Gastrocnemius medialis (tissue), 4 donors: ENCODE measurements at regions not wholly inside any gene's neighbourhood (a gene's known extent, or its start where the extent isn't known, plus 50 kb on each side); places are given as distances from the start of the nearest gene placed in this dataset.

Experiments used
- ATAC-seq, 2 donors: fragments of 150-250 bp; one replicate each; pipeline ENCODE4 v1.9.1; 2016
- DNase-seq, 2 donors: peaks; one replicate each; pipeline ENCODE4 v3.0.0-alpha.2; 2019
- H3K27ac ChIP-seq, 4 donors: fragments of 200-600 bp; sonication (generic); 1 replicate in 1 of 4; 2 replicates in 3 of 4; pipeline ENCODE4 v1.5.1; 2016 to 2018; ENCODE audit warnings: mild to moderate bottlenecking in 2 of 4, moderate library complexity in 1 of 4
- H3K27me3 ChIP-seq, 3 donors: fragments of 200-600 bp; sonication (generic) in 2 of 3; 1 replicate in 1 of 3; 2 replicates in 2 of 3; pipeline versions ENCODE4 v1.5.1 to v1.6.0; 2016 to 2019; ENCODE audit warnings: mild to moderate bottlenecking in 1 of 3, moderate library complexity in 1 of 3
- H3K36me3 ChIP-seq, 2 donors: fragments of 200-600 bp; sonication (generic) in 1 of 2; one replicate each; pipeline ENCODE4 v1.5.1; 2017 to 2018
- H3K4me1 ChIP-seq, 2 donors: fragments of 200-600 bp; sonication (generic) in 1 of 2; one replicate each; pipeline ENCODE4 v1.5.1; 2016 to 2017; ENCODE audit warnings: mild to moderate bottlenecking in 2 of 2
- H3K4me3 ChIP-seq, 4 donors: fragments of 200-600 bp; sonication (generic) in 3 of 4; 1 replicate in 1 of 4; 2 replicates in 3 of 4; pipeline ENCODE4 v1.5.1; 2016 to 2019; ENCODE audit warnings: mild to moderate bottlenecking in 2 of 4
- H3K9me3 ChIP-seq, 3 donors: fragments of 200-600 bp; sonication (generic) in 2 of 3; 1 replicate in 1 of 3; 2 replicates in 2 of 3; pipeline ENCODE4 v1.5.1; 2016 to 2019
- POLR2A ChIP-seq, 2 donors: fragments of 450-650 bp; IDR thresholded peaks; one replicate each; pipeline ENCODE4 v1.6.1; 2017; ENCODE audit warnings: antibody characterized with exemption in 2 of 2, mild to moderate bottlenecking in 2 of 2, moderate library complexity in 2 of 2
- in situ Hi-C, 4 donors: fragments of 200-750 bp; cut with MboI; loops; one replicate each; pipeline versions ENCODE4 v1.15.0 to v1.8.0; 2017; ENCODE audit warnings: low sequenced_read_pairs in 4 of 4
- intact Hi-C: fragments of 100-400 bp; cut with DNase I; formaldehyde crosslinking; loops from one replicate; pipeline ENCODE4 v1.15.1; 2023; ENCODE audit warnings: low total_unique reads
- TF ChIP-seq, protein P1 (sequence below), 5 experiments: fragments of 450-650 bp in 3 of 5; fragments of 200-600 bp in 2 of 5; sonication (generic) in 2 of 5; IDR thresholded peaks in 4 of 5; conservative IDR thresholded peaks in 1 of 5; 1 replicate in 4 of 5; 2 replicates in 1 of 5; pipeline ENCODE4 v1.5.1; 2016 to 2019; ENCODE audit warnings: antibody characterized with exemption in 5 of 5, mild to moderate bottlenecking in 3 of 5, moderate library complexity in 3 of 5

DNA sequence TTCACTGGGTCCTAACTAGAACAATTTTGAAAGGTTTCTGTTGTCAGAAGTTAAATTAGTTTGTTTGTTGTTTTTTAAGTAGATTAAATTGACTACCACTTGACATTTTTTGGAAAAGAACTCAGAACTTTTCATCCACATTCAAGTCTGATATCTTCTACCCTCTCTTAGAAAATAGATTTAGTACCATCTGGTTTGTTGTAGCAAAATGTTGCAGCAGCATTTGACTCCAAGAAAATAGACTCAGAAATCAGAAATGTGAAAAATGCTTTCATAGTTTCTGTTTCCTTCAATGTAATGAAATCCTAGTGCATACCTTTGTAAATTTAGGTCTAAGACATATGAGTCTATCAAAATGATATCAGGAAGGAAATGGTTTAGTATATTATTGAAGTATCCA is 256.3 kb upstream of the CLEC14A start:
- in situ Hi-C loops: no loop called here
- intact Hi-C loops: no loop called here
- ATAC-seq (no peak), DNase-seq (no peak)
- H3K9me3 ChIP-seq: no peaks in the 10 kb centered on the region
- H3K4me3 ChIP-seq: no peak overlapping the region
- peaks cover 5 to 12% of the 10 kb centered on the region in 2 donors for H3K4me1 ChIP-seq
- H3K36me3 ChIP-seq: no peaks in the 10 kb centered on the region
- H3K27me3 ChIP-seq: no peaks in the 10 kb centered on the region
- H3K27ac ChIP-seq: no peak overlapping the region
- TF ChIP-seq, protein P1, sequence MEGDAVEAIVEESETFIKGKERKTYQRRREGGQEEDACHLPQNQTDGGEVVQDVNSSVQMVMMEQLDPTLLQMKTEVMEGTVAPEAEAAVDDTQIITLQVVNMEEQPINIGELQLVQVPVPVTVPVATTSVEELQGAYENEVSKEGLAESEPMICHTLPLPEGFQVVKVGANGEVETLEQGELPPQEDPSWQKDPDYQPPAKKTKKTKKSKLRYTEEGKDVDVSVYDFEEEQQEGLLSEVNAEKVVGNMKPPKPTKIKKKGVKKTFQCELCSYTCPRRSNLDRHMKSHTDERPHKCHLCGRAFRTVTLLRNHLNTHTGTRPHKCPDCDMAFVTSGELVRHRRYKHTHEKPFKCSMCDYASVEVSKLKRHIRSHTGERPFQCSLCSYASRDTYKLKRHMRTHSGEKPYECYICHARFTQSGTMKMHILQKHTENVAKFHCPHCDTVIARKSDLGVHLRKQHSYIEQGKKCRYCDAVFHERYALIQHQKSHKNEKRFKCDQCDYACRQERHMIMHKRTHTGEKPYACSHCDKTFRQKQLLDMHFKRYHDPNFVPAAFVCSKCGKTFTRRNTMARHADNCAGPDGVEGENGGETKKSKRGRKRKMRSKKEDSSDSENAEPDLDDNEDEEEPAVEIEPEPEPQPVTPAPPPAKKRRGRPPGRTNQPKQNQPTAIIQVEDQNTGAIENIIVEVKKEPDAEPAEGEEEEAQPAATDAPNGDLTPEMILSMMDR (IDR thresholded peaks at IDR 0.05 in 4 of 5, conservative IDR thresholded peaks at IDR 0.05 in 1 of 5): no peak
- no peak for TF ChIP-seq POLR2A (IDR thresholded peaks at IDR 0.05)

DNA sequence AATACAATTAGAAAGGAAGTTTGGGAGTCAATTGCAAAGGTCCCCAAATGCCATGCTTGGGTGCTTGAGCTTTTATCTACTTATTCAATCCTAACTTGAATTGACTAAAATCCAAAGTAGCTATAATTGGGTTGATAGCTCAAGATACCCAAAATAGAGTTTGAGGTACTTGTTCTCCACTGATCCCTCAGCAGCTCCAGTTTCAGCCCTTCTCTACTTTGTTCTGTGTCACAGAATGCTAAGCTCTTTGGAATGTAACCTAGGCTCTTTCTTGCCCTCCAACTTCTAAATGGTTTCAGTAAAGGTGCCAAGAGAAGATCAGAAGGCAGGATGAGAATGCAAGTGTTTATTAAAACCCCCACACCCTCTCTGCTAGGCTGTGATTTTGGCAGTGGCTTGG is 251.4 kb upstream of the CLEC14A start:
- peak; percentile 75 to 89 for ATAC-seq
- no peaks in the 10 kb centered on the region for H3K36me3 ChIP-seq
- intact Hi-C loops: no loop called here
- no peak for DNase-seq
- H3K4me3 ChIP-seq: no peak overlapping the region
- H3K9me3 ChIP-seq: no peaks in the 10 kb centered on the region
- no peak for TF ChIP-seq POLR2A (IDR thresholded peaks at IDR 0.05)
- TF ChIP-seq, protein P1 (IDR thresholded peaks at IDR 0.05 in 4 of 5, conservative IDR thresholded peaks at IDR 0.05 in 1 of 5): no peak
- no peaks in the 10 kb centered on the region for H3K27me3 ChIP-seq
- H3K4me1 ChIP-seq: peaks cover 14 to 25% of the 10 kb centered on the region in 2 donors
- peak overlapping the region in 1 of 4 donors; percentile 21 for H3K27ac ChIP-seq
- in situ Hi-C loops: no loop called here

DNA sequence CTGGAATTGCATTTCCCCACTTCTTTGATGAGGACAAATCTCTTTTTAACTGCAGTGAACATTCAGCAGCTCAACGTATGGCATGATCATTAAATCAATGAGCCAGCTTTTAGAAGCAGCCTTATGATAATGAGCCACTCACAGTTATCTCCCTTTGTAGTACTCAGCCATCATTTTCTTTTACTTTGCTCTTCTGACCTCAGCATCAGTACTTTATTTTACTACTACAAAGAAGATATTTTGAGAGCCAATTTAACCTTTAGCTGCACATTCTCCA is 250.0 kb upstream of the CLEC14A start:
- ATAC-seq: no peak
- Histone ChIP-seq H3K27me3 (no peaks in the 10 kb centered on the region), H3K4me3 (no peak overlapping the region), H3K9me3 (no peaks in the 10 kb centered on the region), H3K36me3 (no peaks in the 10 kb centered on the region), H3K4me1 (peaks cover 14 to 25% of the 10 kb centered on the region in 2 donors), H3K27ac (no peak overlapping the region)
- intact Hi-C loops (no loop called here), in situ Hi-C loops (no loop called here)
- DNase-seq: no peak
- TF ChIP-seq POLR2A (IDR thresholded peaks at IDR 0.05): no peak
- TF ChIP-seq, protein P1 (IDR thresholded peaks at IDR 0.05 in 4 of 5, conservative IDR thresholded peaks at IDR 0.05 in 1 of 5): no peak

DNA sequence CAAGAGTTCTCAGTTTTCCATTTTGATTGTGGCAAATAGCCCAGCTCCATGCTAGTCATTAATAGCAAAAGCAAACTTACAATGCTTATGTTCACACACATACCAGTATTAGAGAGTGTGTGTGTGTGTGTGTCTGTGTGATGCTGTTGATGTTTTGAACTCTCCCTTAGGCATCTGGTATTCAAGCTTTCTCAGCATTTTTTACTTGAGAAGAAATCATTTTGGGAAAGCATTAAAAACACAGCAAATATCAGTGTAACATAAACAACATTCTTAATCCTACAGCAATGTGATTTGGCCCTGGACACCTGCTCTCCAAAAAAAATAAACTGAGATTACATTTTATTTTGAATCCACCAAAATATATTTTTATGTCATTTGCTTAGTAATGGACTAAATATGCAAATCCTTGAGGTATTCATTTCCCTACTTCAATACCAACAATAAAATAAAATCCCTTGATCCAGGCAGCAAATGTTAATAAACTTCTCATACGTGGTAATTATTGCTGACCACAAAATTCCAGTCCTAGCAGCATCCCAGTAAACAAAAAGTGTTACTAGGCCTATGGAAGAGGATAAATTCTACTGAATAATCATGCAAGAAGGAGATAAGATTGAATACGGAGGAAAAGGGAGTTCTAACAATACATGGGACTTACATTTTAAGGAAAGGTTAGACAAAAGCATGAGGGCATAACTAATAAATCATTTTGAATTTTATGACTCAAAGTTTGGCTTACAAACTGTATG is 249.5 kb upstream of the CLEC14A start:
- Histone ChIP-seq H3K27ac (no peak overlapping the region), H3K4me3 (no peak overlapping the region), H3K4me1 (peaks cover 14 to 25% of the 10 kb centered on the region in 2 donors), H3K9me3 (no peaks in the 10 kb centered on the region), H3K27me3 (no peaks in the 10 kb centered on the region), H3K36me3 (no peaks in the 10 kb centered on the region)
- in situ Hi-C loops: no loop called here
- DNase-seq (no peak), ATAC-seq (no peak)
- no peak for TF ChIP-seq POLR2A (IDR thresholded peaks at IDR 0.05)
- TF ChIP-seq, protein P1 (IDR thresholded peaks at IDR 0.05 in 4 of 5, conservative IDR thresholded peaks at IDR 0.05 in 1 of 5): no peak
- intact Hi-C loops: no loop called here

DNA sequence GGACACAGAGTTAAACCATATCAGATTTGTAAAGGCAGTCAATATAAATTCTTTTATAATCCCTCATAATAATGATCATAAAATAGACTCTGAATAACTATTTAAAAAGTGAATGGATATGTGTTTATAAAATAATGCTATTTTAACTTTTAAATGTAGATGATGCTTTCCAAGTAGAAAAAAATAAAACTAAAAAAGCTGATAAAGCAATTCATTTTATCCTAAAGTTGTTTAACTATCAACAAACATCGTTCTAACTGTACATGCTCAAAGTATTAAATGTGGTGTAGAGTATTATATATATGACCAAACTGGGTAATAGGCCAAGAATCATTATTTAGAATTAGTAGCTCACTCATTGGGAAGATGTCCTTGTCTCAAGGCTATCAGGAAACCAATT is 248.3 kb upstream of the CLEC14A start:
- intact Hi-C loops: no loop called here
- DNase-seq (no peak), ATAC-seq (no peak)
- in situ Hi-C loops: no loop called here
- no peak overlapping the region for H3K27ac ChIP-seq
- H3K4me3 ChIP-seq: no peak overlapping the region
- TF ChIP-seq, protein P1 (IDR thresholded peaks at IDR 0.05 in 4 of 5, conservative IDR thresholded peaks at IDR 0.05 in 1 of 5): no peak
- TF ChIP-seq POLR2A (IDR thresholded peaks at IDR 0.05): no peak
- H3K27me3 ChIP-seq: no peaks in the 10 kb centered on the region
- H3K9me3 ChIP-seq: no peaks in the 10 kb centered on the region
- no peaks in the 10 kb centered on the region for H3K36me3 ChIP-seq
- peaks cover 14 to 25% of the 10 kb centered on the region in 2 donors for H3K4me1 ChIP-seq
